Endothelial cell of umbilical vein (primary cell): ENCODE measurements at regions not wholly inside any gene's neighbourhood (a gene's known extent, or its start where the extent isn't known, plus 50 kb on each side); places are given as distances from the start of the nearest gene placed in this dataset.

Experiments used
- BruUV-seq: library from RNA; stranded (reverse); fragments of 400-500 nt; replicated peaks from 2 replicates; lab custom pipeline; 2021; lab: Mats Ljungman, UMichigan
- CTCF ChIA-PET: fragments of 300-600, 350-600 bp; sonication (Branson Sonifier 250); formaldehyde crosslinking; loops from one replicate; lab custom pipeline; 2021; ENCODE audit warnings: antibody characterized with exemption, inconsistent platforms; lab: Charles Lee
- POLR2A ChIA-PET: fragments of 300-600, 350-600 bp; sonication (Branson Sonifier 250); formaldehyde crosslinking; loops from one replicate; lab custom pipeline; 2021; ENCODE audit warnings: antibody characterized with exemption, inconsistent platforms; lab: Charles Lee
- DNase-seq: peaks from one replicate; pipeline ENCODE4 v3.0.0-alpha.2; 2011; ENCODE audit warnings: low read depth, low spot score
- FAIRE-seq: peaks from 2 replicates; lab custom pipeline; 2011; peaks lifted over from hg19 to GRCh38; lab: Jason Lieb, UNC
- H2AFZ ChIP-seq: 2 replicates; pipeline ENCODE4 v1.6.0; 2012; ENCODE audit warnings: low read depth, low read length, control low read depth, inconsistent platforms
- H3K27ac ChIP-seq: 2 replicates; pipeline ENCODE4 v1.5.1; 2011; ENCODE audit warnings: low read depth, mild to moderate bottlenecking, control low read depth, low read length, moderate library complexity; ENCODE audit not compliant: insufficient read depth
- H3K27me3 ChIP-seq, 2 experiments: 2 replicates each; pipeline versions ENCODE4 v1.6.0 to v1.6.1; 2011; ENCODE audit warnings: low read length in 2 of 2, mixed read lengths in 1 of 2; ENCODE audit not compliant: control insufficient read depth in 2 of 2, insufficient read depth in 2 of 2
- H3K36me3 ChIP-seq, 2 experiments: 2 replicates in 1 of 2; 3 replicates in 1 of 2; pipeline ENCODE4 v1.5.1; 2011; ENCODE audit warnings: low read length in 2 of 2, mild to moderate bottlenecking in 1 of 2, moderate library complexity in 1 of 2; ENCODE audit not compliant: control insufficient read depth in 2 of 2, insufficient read depth in 2 of 2; ENCODE audit errors: extremely low read depth in 1 of 2
- H3K4me1 ChIP-seq: 3 replicates; pipeline ENCODE4 v1.5.1; 2011; ENCODE audit warnings: mild to moderate bottlenecking, low read length; ENCODE audit not compliant: control insufficient read depth, insufficient read depth; ENCODE audit errors: extremely low read depth
- H3K4me2 ChIP-seq: 2 replicates; pipeline ENCODE4 v1.6.1; 2011; ENCODE audit warnings: low read length, control low read depth, mixed read lengths; ENCODE audit not compliant: insufficient read depth
- H3K4me3 ChIP-seq, 3 experiments: fragments of 200-600 bp in 1 of 3; sonication (generic), shearing (Covaris generic) in 1 of 3; replicated peaks in 1 of 3; 2 replicates each; pipeline ENCODE4 v1.5.1; 2011 to 2016; ENCODE audit warnings: control low read depth in 3 of 3, low read length in 3 of 3, mild to moderate bottlenecking in 2 of 3, inconsistent platforms in 1 of 3, low read depth in 1 of 3, moderate library complexity in 1 of 3; ENCODE audit not compliant: insufficient read depth in 1 of 3
- H3K79me2 ChIP-seq: 2 replicates; pipeline ENCODE4 v1.6.0; 2012; ENCODE audit warnings: low read length, inconsistent platforms; ENCODE audit not compliant: control insufficient read depth, insufficient read depth
- H3K9ac ChIP-seq: replicated peaks from 2 replicates; pipeline ENCODE3; 2011; ENCODE audit warnings: low read length, control low read depth; ENCODE audit not compliant: insufficient read depth; ENCODE audit errors: extremely low read depth
- H3K9me1 ChIP-seq: replicated peaks from 3 replicates; pipeline ENCODE4 v1.6.0; 2011; ENCODE audit warnings: mild to moderate bottlenecking, low read length; ENCODE audit not compliant: control insufficient read depth, insufficient read depth; ENCODE audit errors: extremely low read depth
- H3K9me3 ChIP-seq: replicated peaks from 2 replicates; pipeline ENCODE4 v1.5.1; 2012; ENCODE audit warnings: low read length, inconsistent platforms; ENCODE audit not compliant: control insufficient read depth, insufficient read depth
- H4K20me1 ChIP-seq: replicated peaks from 2 replicates; pipeline ENCODE3; 2011; ENCODE audit warnings: mild to moderate bottlenecking, low read length; ENCODE audit not compliant: control insufficient read depth, insufficient read depth; ENCODE audit errors: extremely low read depth
- EZH2 ChIP-seq: IDR thresholded peaks from 2 replicates; pipeline ENCODE4 v1.6.1; 2012; ENCODE audit warnings: borderline replicate concordance, low read depth, mild to moderate bottlenecking, moderate library complexity, low read length, inconsistent platforms; ENCODE audit not compliant: severe bottlenecking
- FOS ChIP-seq: IDR thresholded peaks from 2 replicates; pipeline ENCODE4 v1.6.1; 2011; ENCODE audit warnings: mild to moderate bottlenecking, low read length, moderate library complexity, borderline replicate concordance; ENCODE audit not compliant: insufficient read depth
- GATA2 ChIP-seq: IDR thresholded peaks from 2 replicates; pipeline ENCODE4 v1.7.0; 2011; ENCODE audit warnings: low read depth, mild to moderate bottlenecking, moderate library complexity, mixed read lengths, low read length; ENCODE audit not compliant: insufficient read length, insufficient read depth
- JUN ChIP-seq: IDR thresholded peaks from 2 replicates; pipeline ENCODE4 v1.6.1; 2011; ENCODE audit warnings: borderline replicate concordance, low read depth; ENCODE audit not compliant: insufficient read length, insufficient read depth
- MYC ChIP-seq: IDR thresholded peaks from one replicate; pipeline ENCODE4 v1.6.1; 2011; ENCODE audit warnings: mild to moderate bottlenecking, low read depth, low read length
- POLR2A ChIP-seq: IDR thresholded peaks from 2 replicates; pipeline ENCODE4 v1.6.1; 2012; ENCODE audit warnings: low read depth, mild to moderate bottlenecking, control low read depth, low read length
- dilution Hi-C: fragments of 300-500 bp; cut with MboI; formaldehyde crosslinking; loops from one replicate; pipeline ENCODE4 v1.15.0; 2019; ENCODE audit warnings: low sequenced_read_pairs; ENCODE audit not compliant: extremely low pct_ligation_motif_present
- intact Hi-C: fragments of 100-400 bp; cut with micrococcal nuclease; formaldehyde crosslinking; loops from one replicate; pipeline ENCODE4 v1.10.0; 2022
- TF ChIP-seq, protein P1 (sequence below): IDR thresholded peaks from 2 replicates; pipeline ENCODE4 v1.6.1; 2011; ENCODE audit not compliant: insufficient read depth, insufficient read length
- TF ChIP-seq, protein P2 (sequence below), 2 donors: IDR thresholded peaks; 1 replicate in 1 of 2; 2 replicates in 1 of 2; pipeline ENCODE4 v1.5.1; 2011; ENCODE audit warnings: low read length in 2 of 2, mild to moderate bottlenecking in 2 of 2, moderate library complexity in 2 of 2, control low read depth in 1 of 2, inconsistent platforms in 1 of 2, low read depth in 1 of 2; ENCODE audit not compliant: insufficient read depth in 1 of 2; ENCODE audit errors: extremely low read depth in 1 of 2

DNA sequence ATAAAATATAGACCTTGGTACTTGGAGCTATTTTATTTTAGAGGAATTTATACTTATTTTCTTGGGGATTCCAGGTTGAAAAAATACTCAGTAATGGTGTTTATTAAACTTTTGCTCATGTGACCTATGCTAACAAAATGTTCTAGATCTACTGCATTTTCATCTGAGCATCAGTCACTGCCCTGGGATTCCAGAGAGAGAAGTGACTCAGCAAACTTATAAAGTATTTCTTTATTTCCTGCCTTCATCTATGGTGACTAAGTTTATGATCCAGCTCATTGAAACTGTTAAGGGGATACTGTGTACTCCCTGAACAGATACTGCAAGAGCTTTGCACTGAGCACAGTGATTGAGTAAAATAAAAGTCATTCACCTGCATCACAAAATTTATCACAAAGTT is 298.5 kb upstream of the CDH18 start:
- Histone ChIP-seq H3K4me1 (no peaks in the 10 kb centered on the region), H3K79me2 (no peaks in the 10 kb centered on the region), H3K27me3 (no peaks in the 10 kb centered on the region), H3K27ac (no peak overlapping the region), H3K4me2 (no peak overlapping the region), H3K9me3 (no peaks in the 10 kb centered on the region), H3K9me1 (no peaks in the 10 kb centered on the region), H2AFZ (no peak overlapping the region), H3K4me3 (no peak overlapping the region), H4K20me1 (no peaks in the 10 kb centered on the region), H3K9ac (no peak overlapping the region), H3K36me3 (no peaks in the 10 kb centered on the region)
- ChIA-PET POLR2A (no interaction called here), CTCF (no interaction called here)
- no peak for DNase-seq
- BruUV-seq, result no TSS peak
- intact Hi-C loops (no loop called here), dilution Hi-C loops (no loop called here)
- no peak for FAIRE-seq
- TF ChIP-seq, protein P1, sequence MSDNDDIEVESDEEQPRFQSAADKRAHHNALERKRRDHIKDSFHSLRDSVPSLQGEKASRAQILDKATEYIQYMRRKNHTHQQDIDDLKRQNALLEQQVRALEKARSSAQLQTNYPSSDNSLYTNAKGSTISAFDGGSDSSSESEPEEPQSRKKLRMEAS, result no peak
- no peak for TF ChIP-seq JUN
- TF ChIP-seq, protein P2, sequence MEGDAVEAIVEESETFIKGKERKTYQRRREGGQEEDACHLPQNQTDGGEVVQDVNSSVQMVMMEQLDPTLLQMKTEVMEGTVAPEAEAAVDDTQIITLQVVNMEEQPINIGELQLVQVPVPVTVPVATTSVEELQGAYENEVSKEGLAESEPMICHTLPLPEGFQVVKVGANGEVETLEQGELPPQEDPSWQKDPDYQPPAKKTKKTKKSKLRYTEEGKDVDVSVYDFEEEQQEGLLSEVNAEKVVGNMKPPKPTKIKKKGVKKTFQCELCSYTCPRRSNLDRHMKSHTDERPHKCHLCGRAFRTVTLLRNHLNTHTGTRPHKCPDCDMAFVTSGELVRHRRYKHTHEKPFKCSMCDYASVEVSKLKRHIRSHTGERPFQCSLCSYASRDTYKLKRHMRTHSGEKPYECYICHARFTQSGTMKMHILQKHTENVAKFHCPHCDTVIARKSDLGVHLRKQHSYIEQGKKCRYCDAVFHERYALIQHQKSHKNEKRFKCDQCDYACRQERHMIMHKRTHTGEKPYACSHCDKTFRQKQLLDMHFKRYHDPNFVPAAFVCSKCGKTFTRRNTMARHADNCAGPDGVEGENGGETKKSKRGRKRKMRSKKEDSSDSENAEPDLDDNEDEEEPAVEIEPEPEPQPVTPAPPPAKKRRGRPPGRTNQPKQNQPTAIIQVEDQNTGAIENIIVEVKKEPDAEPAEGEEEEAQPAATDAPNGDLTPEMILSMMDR (IDR thresholded peaks at IDR 0.05; ENCODE audit: extremely low read depth in 1 of 2, insufficient read depth in 1 of 2, low read depth in 1 of 2, low read length in 2 of 2), result no peak
- TF ChIP-seq FOS, result no peak
- TF ChIP-seq POLR2A, result no peak
- no peak for TF ChIP-seq GATA2
- no peak for TF ChIP-seq EZH2
- no peak for TF ChIP-seq MYC
